ENCODE measurements at regions not wholly inside any gene's neighbourhood (a gene's known extent, or its start where the extent isn't known, plus 50 kb on each side); places are given as distances from the start of the nearest gene placed in this dataset.

DNA sequence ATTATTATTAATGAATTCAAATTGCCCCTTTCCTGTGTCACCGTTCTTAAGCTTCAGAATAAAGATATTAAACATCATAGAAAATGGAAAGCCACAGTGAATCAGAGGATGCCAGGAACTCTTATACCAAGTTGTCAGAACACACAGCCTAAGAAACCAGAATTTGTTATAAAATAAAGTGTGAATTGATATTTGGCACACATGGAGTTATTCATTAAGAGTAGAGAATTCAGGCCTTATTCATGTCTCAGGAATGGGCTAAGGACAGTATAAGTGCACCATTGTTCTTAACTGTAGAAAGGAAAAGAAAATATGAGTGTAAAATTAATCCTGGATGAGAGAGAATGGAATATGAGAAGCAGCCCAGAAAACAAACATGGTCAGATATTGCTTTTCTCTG, 86.7 kb upstream of the ATP8B1 start:
- Histone ChIP-seq H3K9me3 (ENCODE audit: control insufficient read depth in 4 of 4, low read length in 3 of 4) (peaks cover 7 to 16% (median 10%) of the 10 kb centered on the region in 4 donors), H3K27me3 (ENCODE audit: control insufficient read depth in 4 of 4, insufficient read depth in 4 of 4, low read length in 3 of 4) (no peaks in the 10 kb centered on the region), H3K36me3 (ENCODE audit: control insufficient read depth in 4 of 4, insufficient read depth in 3 of 4, low read depth in 1 of 4, low read length in 3 of 4) (no peaks in the 10 kb centered on the region), H3K27ac (ENCODE audit: low read depth in 1 of 2, low read length in 2 of 2) (no peak overlapping the region), H3K4me3 (ENCODE audit: low read depth in 1 of 3, low read length in 3 of 3) (no peak overlapping the region), H3K9ac (ENCODE audit: low read depth in 1 of 2, low read length in 2 of 2) (no peak overlapping the region), H3K4me1 (ENCODE audit: control insufficient read depth in 4 of 4, insufficient read depth in 4 of 4, low read length in 3 of 4) (no peaks in the 10 kb centered on the region)
- WGBS: 93% methylated on average over 1 of the region's 1 CpG
- DNase-seq (ENCODE audit: low spot score): no peak
- TF ChIP-seq YY1 (IDR thresholded peaks at IDR 0.05) (no peak), TAF1 (conservative IDR thresholded peaks at IDR 0.05) (no peak), JUND (IDR thresholded peaks at IDR 0.05) (no peak), CTCF (IDR thresholded peaks at IDR 0.05; ENCODE audit: low read depth, low read length, missing input control) (no peak), RAD21 (IDR thresholded peaks at IDR 0.05) (no peak), NR2F2 (IDR thresholded peaks at IDR 0.05) (no peak)
- TF ChIP-seq, protein P1, sequence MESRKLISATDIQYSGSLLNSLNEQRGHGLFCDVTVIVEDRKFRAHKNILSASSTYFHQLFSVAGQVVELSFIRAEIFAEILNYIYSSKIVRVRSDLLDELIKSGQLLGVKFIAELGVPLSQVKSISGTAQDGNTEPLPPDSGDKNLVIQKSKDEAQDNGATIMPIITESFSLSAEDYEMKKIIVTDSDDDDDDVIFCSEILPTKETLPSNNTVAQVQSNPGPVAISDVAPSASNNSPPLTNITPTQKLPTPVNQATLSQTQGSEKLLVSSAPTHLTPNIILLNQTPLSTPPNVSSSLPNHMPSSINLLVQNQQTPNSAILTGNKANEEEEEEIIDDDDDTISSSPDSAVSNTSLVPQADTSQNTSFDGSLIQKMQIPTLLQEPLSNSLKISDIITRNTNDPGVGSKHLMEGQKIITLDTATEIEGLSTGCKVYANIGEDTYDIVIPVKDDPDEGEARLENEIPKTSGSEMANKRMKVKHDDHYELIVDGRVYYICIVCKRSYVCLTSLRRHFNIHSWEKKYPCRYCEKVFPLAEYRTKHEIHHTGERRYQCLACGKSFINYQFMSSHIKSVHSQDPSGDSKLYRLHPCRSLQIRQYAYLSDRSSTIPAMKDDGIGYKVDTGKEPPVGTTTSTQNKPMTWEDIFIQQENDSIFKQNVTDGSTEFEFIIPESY (IDR thresholded peaks at IDR 0.05): no peak
- TF ChIP-seq, protein P2, sequence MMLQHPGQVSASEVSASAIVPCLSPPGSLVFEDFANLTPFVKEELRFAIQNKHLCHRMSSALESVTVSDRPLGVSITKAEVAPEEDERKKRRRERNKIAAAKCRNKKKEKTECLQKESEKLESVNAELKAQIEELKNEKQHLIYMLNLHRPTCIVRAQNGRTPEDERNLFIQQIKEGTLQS (IDR thresholded peaks at IDR 0.05): no peak
- TF ChIP-seq, protein P3, sequence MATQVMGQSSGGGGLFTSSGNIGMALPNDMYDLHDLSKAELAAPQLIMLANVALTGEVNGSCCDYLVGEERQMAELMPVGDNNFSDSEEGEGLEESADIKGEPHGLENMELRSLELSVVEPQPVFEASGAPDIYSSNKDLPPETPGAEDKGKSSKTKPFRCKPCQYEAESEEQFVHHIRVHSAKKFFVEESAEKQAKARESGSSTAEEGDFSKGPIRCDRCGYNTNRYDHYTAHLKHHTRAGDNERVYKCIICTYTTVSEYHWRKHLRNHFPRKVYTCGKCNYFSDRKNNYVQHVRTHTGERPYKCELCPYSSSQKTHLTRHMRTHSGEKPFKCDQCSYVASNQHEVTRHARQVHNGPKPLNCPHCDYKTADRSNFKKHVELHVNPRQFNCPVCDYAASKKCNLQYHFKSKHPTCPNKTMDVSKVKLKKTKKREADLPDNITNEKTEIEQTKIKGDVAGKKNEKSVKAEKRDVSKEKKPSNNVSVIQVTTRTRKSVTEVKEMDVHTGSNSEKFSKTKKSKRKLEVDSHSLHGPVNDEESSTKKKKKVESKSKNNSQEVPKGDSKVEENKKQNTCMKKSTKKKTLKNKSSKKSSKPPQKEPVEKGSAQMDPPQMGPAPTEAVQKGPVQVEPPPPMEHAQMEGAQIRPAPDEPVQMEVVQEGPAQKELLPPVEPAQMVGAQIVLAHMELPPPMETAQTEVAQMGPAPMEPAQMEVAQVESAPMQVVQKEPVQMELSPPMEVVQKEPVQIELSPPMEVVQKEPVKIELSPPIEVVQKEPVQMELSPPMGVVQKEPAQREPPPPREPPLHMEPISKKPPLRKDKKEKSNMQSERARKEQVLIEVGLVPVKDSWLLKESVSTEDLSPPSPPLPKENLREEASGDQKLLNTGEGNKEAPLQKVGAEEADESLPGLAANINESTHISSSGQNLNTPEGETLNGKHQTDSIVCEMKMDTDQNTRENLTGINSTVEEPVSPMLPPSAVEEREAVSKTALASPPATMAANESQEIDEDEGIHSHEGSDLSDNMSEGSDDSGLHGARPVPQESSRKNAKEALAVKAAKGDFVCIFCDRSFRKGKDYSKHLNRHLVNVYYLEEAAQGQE (IDR thresholded peaks at IDR 0.05): no peak

DNA sequence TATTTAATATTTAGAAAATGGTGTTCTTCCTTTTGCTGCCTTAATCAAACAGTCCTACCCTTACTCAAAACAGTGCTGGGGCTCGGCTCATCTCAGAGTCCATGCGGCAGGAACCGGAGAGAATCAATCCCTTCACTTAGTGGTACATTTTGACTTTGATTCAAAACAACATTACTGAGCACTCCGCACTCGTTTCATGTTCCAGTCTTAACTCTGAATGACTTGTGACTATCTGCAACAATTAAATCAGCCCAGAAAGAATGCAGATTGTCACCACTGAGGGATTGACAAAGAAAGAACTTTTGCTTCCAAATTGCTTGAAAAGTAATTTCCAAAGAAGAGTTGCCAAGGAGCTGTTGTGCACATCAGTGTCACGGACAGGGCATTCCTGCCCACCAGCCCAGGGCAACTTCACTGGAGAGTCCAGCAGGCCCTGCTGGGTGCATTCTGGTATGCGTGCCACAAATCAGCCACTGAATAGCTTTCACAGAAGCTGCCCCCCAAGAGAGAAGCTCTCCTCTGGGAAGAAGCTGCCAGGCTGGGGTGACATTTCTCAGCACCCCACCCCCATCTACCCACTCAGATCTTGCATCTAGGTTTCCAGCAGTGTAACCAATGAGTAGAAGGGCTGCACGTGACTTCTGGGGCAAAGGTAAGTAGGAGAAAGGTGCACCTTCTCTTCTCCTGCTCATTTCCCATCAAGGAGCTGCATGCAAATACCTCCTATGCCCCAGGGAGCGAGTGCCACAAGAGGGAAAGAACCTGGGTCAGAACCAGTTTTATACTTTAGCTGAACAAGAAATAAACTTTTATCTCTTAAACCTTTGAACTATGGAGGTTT, 84.6 kb upstream of the ATP8B1 start:
- no peak overlapping the region for H3K27ac ChIP-seq (ENCODE audit: low read depth in 1 of 2, low read length in 2 of 2)
- 89% methylated on average over 9 of the region's 9 CpGs for WGBS
- no peaks in the 10 kb centered on the region for H3K27me3 ChIP-seq (ENCODE audit: control insufficient read depth in 4 of 4, insufficient read depth in 4 of 4, low read length in 3 of 4)
- no peak overlapping the region for H3K4me3 ChIP-seq (ENCODE audit: low read depth in 1 of 3, low read length in 3 of 3)
- H3K4me1 ChIP-seq (ENCODE audit: control insufficient read depth in 4 of 4, insufficient read depth in 4 of 4, low read length in 3 of 4): no peaks in the 10 kb centered on the region
- no peak for DNase-seq (ENCODE audit: low spot score)
- no peak overlapping the region for H3K9ac ChIP-seq (ENCODE audit: low read depth in 1 of 2, low read length in 2 of 2)
- peaks cover 7 to 16% (median 10%) of the 10 kb centered on the region in 4 donors for H3K9me3 ChIP-seq (ENCODE audit: control insufficient read depth in 4 of 4, low read length in 3 of 4)
- no peaks in the 10 kb centered on the region for H3K36me3 ChIP-seq (ENCODE audit: control insufficient read depth in 4 of 4, insufficient read depth in 3 of 4, low read depth in 1 of 4, low read length in 3 of 4)
- TF ChIP-seq CTCF (IDR thresholded peaks at IDR 0.05; ENCODE audit: low read depth, low read length, missing input control): no peak
- no peak for TF ChIP-seq TAF1 (conservative IDR thresholded peaks at IDR 0.05)
- no peak for TF ChIP-seq FOXA1 (IDR thresholded peaks at IDR 0.05)
- no peak for TF ChIP-seq YY1 (IDR thresholded peaks at IDR 0.05)
- TF ChIP-seq SP1 (IDR thresholded peaks at IDR 0.05): no peak
- no peak for TF ChIP-seq RAD21 (IDR thresholded peaks at IDR 0.05)
- no peak for TF ChIP-seq HNF4A (conservative IDR thresholded peaks at IDR 0.05)
- TF ChIP-seq NR2F2 (IDR thresholded peaks at IDR 0.05): no peak
- TF ChIP-seq, protein P2 (IDR thresholded peaks at IDR 0.05): no peak
- TF ChIP-seq FOXA2 (IDR thresholded peaks at IDR 0.05): no peak
- TF ChIP-seq, protein P1 (IDR thresholded peaks at IDR 0.05): no peak
- TF ChIP-seq HNF4G (IDR thresholded peaks at IDR 0.05): no peak
- TF ChIP-seq MAX (IDR thresholded peaks at IDR 0.05): no peak

Measured in liver (tissue), 8 donors.